HG02943 (cell line): ENCODE measurements at regions not wholly inside any gene's neighbourhood (a gene's known extent, or its start where the extent isn't known, plus 50 kb on each side); places are given as distances from the start of the nearest gene placed in this dataset.
"Not testable (repeated sequence)": the region's sequence is repeated elsewhere in the genome, so short reads cannot be mapped to it uniquely, and the experiment has no call there.

Experiments
- ATAC-seq: cut with Tn5 transposase; IDR thresholded peaks from one replicate; pipeline ENCODE4 v1.9.1; 2021; ENCODE audit warnings: mild to moderate bottlenecking, low read depth, moderate library complexity; ENCODE audit not compliant: unreplicated experiment

GRCh38 chr9:96100385-96101300, 201.3 kb downstream of the HSD17B3 start:
- ATAC-seq, result no peak

GRCh38 chr9:96090630-96091029, 211.3 kb downstream of the HSD17B3 start:
- ATAC-seq, result not testable (repeated sequence)

- no peak for ATAC-seq
Measured at GRCh38 chr9:96089452-96090085, 212.4 kb downstream of the HSD17B3 start.

- no peak for ATAC-seq
Measured at GRCh38 chr9:96088510-96088909, 213.0 kb downstream of the ERCC6L2 start.

GRCh38 chr9:96087669-96088299, 212.3 kb downstream of the ERCC6L2 start:
- no peak for ATAC-seq

GRCh38 chr9:96086936-96087571, 211.6 kb downstream of the ERCC6L2 start:
- ATAC-seq, result no peak

GRCh38 chr9:96085491-96086143, 210.1 kb downstream of the ERCC6L2 start:
- no peak for ATAC-seq

GRCh38 chr9:96084331-96084734, 208.8 kb downstream of the ERCC6L2 start:
- ATAC-seq, result no peak

GRCh38 chr9:96082516-96083232, 207.2 kb downstream of the ERCC6L2 start:
- ATAC-seq, result no peak

- no peak for ATAC-seq
Measured at GRCh38 chr9:96080364-96080763, 204.9 kb downstream of the ERCC6L2 start.

- no peak for ATAC-seq
Measured at GRCh38 chr9:96079779-96080178, 204.3 kb downstream of the ERCC6L2 start.

GRCh38 chr9:96078897-96079490, 203.5 kb downstream of the ERCC6L2 start:
- no peak for ATAC-seq

- no peak for ATAC-seq
Measured at GRCh38 chr9:96075757-96076156, 200.3 kb downstream of the ERCC6L2 start.

GRCh38 chr9:96075111-96075510, 199.6 kb downstream of the ERCC6L2 start:
- ATAC-seq, result no peak

- ATAC-seq, result no peak
Measured at GRCh38 chr9:96073531-96074480, 198.3 kb downstream of the ERCC6L2 start.

GRCh38 chr9:96072930-96073329, 197.4 kb downstream of the ERCC6L2 start:
- ATAC-seq, result no peak

GRCh38 chr9:96071815-96072124, 196.3 kb downstream of the ERCC6L2 start:
- ATAC-seq, result no peak

- no peak for ATAC-seq
Measured at GRCh38 chr9:96071076-96071814, 195.8 kb downstream of the ERCC6L2 start.
